HepG2 (cell line): ENCODE measurements at regions not wholly inside any gene's neighbourhood (a gene's known extent, or its start where the extent isn't known, plus 50 kb on each side); places are given as distances from the start of the nearest gene placed in this dataset.

Source experiments
- ATAC-seq: fragments of 200-7000 bp; cut with Tn5 transposase; 3 replicates; pipeline ENCODE4 v1.9.1; 2020; ENCODE audit warnings: mild to moderate bottlenecking, moderate library complexity
- BruUV-seq: library from RNA; stranded (reverse); fragments of 400-500 nt; replicated peaks from 2 replicates; lab custom pipeline; 2021; lab: Mats Ljungman, UMichigan
- CTCF ChIA-PET: fragments of 300-600 bp; formaldehyde crosslinking; extraction: SDS; loops from one replicate; lab custom pipeline; 2021; ENCODE audit warnings: low total read pairs, inconsistent platforms, low intra/inter-chr PET ratio; lab: Yijun Ruan, JAX
- POLR2A ChIA-PET: fragments of 350-600 bp; sonication (Branson Sonifier 250); formaldehyde crosslinking; loops from one replicate; lab custom pipeline; 2020; ENCODE audit warnings: antibody characterized with exemption, inconsistent platforms; lab: Yijun Ruan, JAX
- DNase-seq: peaks from one replicate; pipeline ENCODE4 v3.0.0-alpha.2; 2015; ENCODE audit warnings: low spot score
- FAIRE-seq: peaks from 3 replicates; lab custom pipeline; 2011; peaks lifted over from hg19 to GRCh38; lab: Jason Lieb, UNC
- H2AFZ ChIP-seq: one replicate; pipeline ENCODE4 v1.6.1; 2011; ENCODE audit warnings: low read length, inconsistent platforms
- H3K27ac ChIP-seq: fragments of 300-600 bp; 3 replicates; pipeline ENCODE4 v1.8.0; 2011; ENCODE audit warnings: mixed run types, mild to moderate bottlenecking, mixed read lengths, low read length, inconsistent platforms; ENCODE audit not compliant: insufficient read depth; ENCODE audit errors: extremely low read length
- H3K27me3 ChIP-seq, 2 experiments: fragments of 200-600 bp in 1 of 2; 2 replicates in 1 of 2; 3 replicates in 1 of 2; pipeline versions ENCODE4 v1.6.0 to v1.8.0; 2011; ENCODE audit warnings: low read length in 2 of 2, mild to moderate bottlenecking in 2 of 2, moderate library complexity in 2 of 2, inconsistent platforms in 1 of 2; ENCODE audit not compliant: insufficient read depth in 2 of 2, control insufficient read depth in 1 of 2
- H3K36me3 ChIP-seq, 2 experiments: fragments of 200-600 bp in 1 of 2; replicated peaks in 1 of 2; 2 replicates in 1 of 2; 3 replicates in 1 of 2; pipeline versions ENCODE4 v1.5.1 to v1.8.0; 2011; ENCODE audit warnings: low read length in 2 of 2, inconsistent platforms in 1 of 2; ENCODE audit not compliant: insufficient read depth in 2 of 2, control insufficient read depth in 1 of 2
- H3K4me1 ChIP-seq: 2 replicates; pipeline ENCODE4 v1.5.1; 2012; ENCODE audit warnings: low read length, inconsistent platforms; ENCODE audit not compliant: insufficient read depth
- H3K4me2 ChIP-seq: 2 replicates; pipeline ENCODE4 v1.6.0; 2011; ENCODE audit warnings: low read depth, low read length, inconsistent platforms
- H3K4me3 ChIP-seq, 3 experiments: fragments of 200-600 bp in 1 of 3; sonication (generic), shearing (Covaris generic) in 1 of 3; replicated peaks in 1 of 3; 2 replicates each; pipeline ENCODE4 v1.5.1; 2011 to 2016; ENCODE audit warnings: low read length in 3 of 3, inconsistent platforms in 2 of 3, low read depth in 2 of 3, mild to moderate bottlenecking in 2 of 3, control low read depth in 1 of 3, mixed read lengths in 1 of 3; ENCODE audit not compliant: insufficient read depth in 1 of 3
- H3K79me2 ChIP-seq: one replicate; pipeline ENCODE4 v1.6.1; 2011; ENCODE audit warnings: low read length, inconsistent platforms; ENCODE audit not compliant: insufficient read depth
- H3K9ac ChIP-seq: 2 replicates; pipeline ENCODE4 v1.6.0; 2011; ENCODE audit warnings: mild to moderate bottlenecking, low read depth, low read length, inconsistent platforms; ENCODE audit not compliant: insufficient read depth
- H3K9me3 ChIP-seq: 2 replicates; pipeline ENCODE4 v1.5.1; 2012; ENCODE audit warnings: mild to moderate bottlenecking, low read length
- H4K20me1 ChIP-seq: 2 replicates; pipeline ENCODE4 v1.6.0; 2011; ENCODE audit warnings: inconsistent platforms, mild to moderate bottlenecking, low read length, moderate library complexity; ENCODE audit not compliant: insufficient read depth
- LRRFIP1 ChIP-seq: sonication (generic); formaldehyde crosslinking; conservative IDR thresholded peaks from 2 replicates; pipeline ENCODE4 v1.4.0; 2020; ENCODE audit warnings: missing genetic modification reagents
- MAFF ChIP-seq: IDR thresholded peaks from 2 replicates; pipeline ENCODE4 v1.6.1; 2011; ENCODE audit warnings: low read depth, low read length, improper control_type of control experiment
- MAZ ChIP-seq, 2 experiments: sonication (generic) in 1 of 2; formaldehyde crosslinking in 1 of 2; IDR thresholded peaks; 2 replicates each; pipeline versions ENCODE4 v1.5.0 to v1.6.1; 2012 to 2020; ENCODE audit warnings: low read depth in 2 of 2, mild to moderate bottlenecking in 2 of 2, borderline replicate concordance in 1 of 2, improper control_type of control experiment in 1 of 2, low read length in 1 of 2, missing genetic modification reagents in 1 of 2, moderate library complexity in 1 of 2
- NCOR1 ChIP-seq: fragments of 200-600 bp; sonication (generic); IDR thresholded peaks from 2 replicates; pipeline ENCODE4 v1.7.0; 2017; ENCODE audit warnings: antibody characterized with exemption, low read length, borderline replicate concordance
- ONECUT2 ChIP-seq: sonication (generic); formaldehyde crosslinking; IDR thresholded peaks from 2 replicates; pipeline ENCODE4 v1.4.0; 2020; ENCODE audit warnings: missing genetic modification reagents
- PAF1 ChIP-seq: IDR thresholded peaks from 2 replicates; pipeline ENCODE4 v1.6.1; 2016; ENCODE audit warnings: missing genetic modification reagents, missing compliant biosample characterization
- TGIF2 ChIP-seq: IDR thresholded peaks from 2 replicates; pipeline ENCODE4 v1.6.1; 2016; ENCODE audit warnings: control low read depth, missing compliant biosample characterization
- ZBTB2 ChIP-seq: sonication (generic); formaldehyde crosslinking; IDR thresholded peaks from 2 replicates; pipeline ENCODE4 v1.8.0; 2022; ENCODE audit warnings: low read depth, missing genetic modification reagents
- ZNF609 ChIP-seq: sonication (generic); formaldehyde crosslinking; IDR thresholded peaks from 2 replicates; pipeline ENCODE4 v1.4.0; 2020; ENCODE audit warnings: mild to moderate bottlenecking, missing genetic modification reagents, borderline replicate concordance
- ZNF850 ChIP-seq: sonication (generic); formaldehyde crosslinking; conservative IDR thresholded peaks from 2 replicates; pipeline ENCODE4 v1.9.0; 2021; ENCODE audit warnings: mild to moderate bottlenecking, missing genetic modification reagents
- WGBS: methylation state at CpG from one replicate; pipeline ENCODE4 v1.1.6; 2017; ENCODE audit warnings: low lambda C conversion rate; 5-methylcytosine and 5-hydroxymethylcytosine counted together
- in situ Hi-C: cut with HindIII; loops from 2 replicates; pipeline ENCODE4 v1.10.0; 2017; ENCODE audit warnings: low pct_unique_long_range_greater_than_20kb; ENCODE audit not compliant: extremely low pct_ligation_motif_present
- intact Hi-C: fragments of 100-400 bp; cut with micrococcal nuclease; formaldehyde crosslinking; loops from one replicate; pipeline ENCODE4 v1.10.0; 2022; ENCODE audit not compliant: unreplicated experiment

- no peaks in the 10 kb centered on the region for H4K20me1 ChIP-seq
- no peak overlapping the region for H3K4me3 ChIP-seq
- H3K36me3 ChIP-seq = no peaks in the 10 kb centered on the region
- no TSS peak for BruUV-seq
- no peaks in the 10 kb centered on the region; a peak in 1 of 5 replicates for H3K27me3 ChIP-seq
- DNase-seq (no peak), FAIRE-seq (no peak), ATAC-seq (no peak)
- intact Hi-C loops = no loop called here
- H3K79me2 ChIP-seq = no peaks in the 10 kb centered on the region
- no peak overlapping the region for H3K4me2 ChIP-seq
- in situ Hi-C loops = no loop called here
- H3K4me1 ChIP-seq = no peaks in the 10 kb centered on the region
- no peak overlapping the region for H2AFZ ChIP-seq
- WGBS = 2% methylated on average over 6 of the region's 6 CpGs
- POLR2A ChIA-PET = no interaction called here
- no peak overlapping the region for H3K27ac ChIP-seq
- H3K9me3 ChIP-seq = no peaks in the 10 kb centered on the region
- CTCF ChIA-PET = no interaction called here
- TF ChIP-seq TGIF2 (CRISPR knock-in tag) = no peak
- TF ChIP-seq NCOR1 = no peak
- no peak for TF ChIP-seq ONECUT2 (CRISPR knock-in tag)
- no peak for TF ChIP-seq ZBTB2 (CRISPR knock-in tag)
- TF ChIP-seq LRRFIP1 = no peak
- no peak for TF ChIP-seq MAZ (IDR thresholded peaks at IDR 0.05; ENCODE audit: borderline replicate concordance, low read depth, low read length)
- TF ChIP-seq MAZ (CRISPR knock-in tag; IDR thresholded peaks at IDR 0.05; ENCODE audit: low read depth) = no peak
- TF ChIP-seq ZNF609 (CRISPR knock-in tag) = no peak
- no peak for TF ChIP-seq MAFF
- TF ChIP-seq ZNF850 (CRISPR knock-in tag) = no peak
- TF ChIP-seq PAF1 (CRISPR knock-in tag) = no peak
- H3K9ac ChIP-seq = no peak overlapping the region
Observed at GRCh38 chr1:5554111-5554510, 438.1 kb downstream of the NPHP4 start.
